DND-41 (cell line): ENCODE measurements at regions not wholly inside any gene's neighbourhood (a gene's known extent, or its start where the extent isn't known, plus 50 kb on each side); places are given as distances from the start of the nearest gene placed in this dataset.
A peak's percentile ranks its signal among the peaks of the same experiment; 100 is the strongest.

Experiments
- ATAC-seq: fragments of 200-7000 bp; cut with Tn5 transposase; 3 replicates; pipeline ENCODE4 v1.9.1; 2021; ENCODE audit warnings: low read depth; ENCODE audit not compliant: insufficient read depth
- DNase-seq: peaks from one replicate; pipeline ENCODE4 v3.0.0-alpha.2; 2020
- H2AFZ ChIP-seq: 2 replicates; pipeline ENCODE4 v1.6.0; 2012; ENCODE audit warnings: low read depth, low read length
- H3K27ac ChIP-seq: 2 replicates; pipeline ENCODE4 v1.5.1; 2012; ENCODE audit warnings: low read length, inconsistent platforms
- H3K27me3 ChIP-seq: fragments of 200-600 bp; sonication (generic); 2 replicates; pipeline ENCODE4 v1.6.0; 2012; ENCODE audit warnings: low read length, mild to moderate bottlenecking, inconsistent platforms; ENCODE audit not compliant: insufficient read depth, poor library complexity
- H3K36me3 ChIP-seq: 2 replicates; pipeline ENCODE4 v1.5.1; 2012; ENCODE audit warnings: low read length, inconsistent platforms; ENCODE audit not compliant: insufficient read depth
- H3K4me1 ChIP-seq: 2 replicates; pipeline ENCODE4 v1.5.1; 2012; ENCODE audit warnings: mild to moderate bottlenecking, low read length; ENCODE audit not compliant: insufficient read depth
- H3K4me2 ChIP-seq: 2 replicates; pipeline ENCODE4 v1.6.0; 2012; ENCODE audit warnings: mild to moderate bottlenecking, moderate library complexity, low read length, inconsistent platforms; ENCODE audit not compliant: insufficient read depth
- H3K4me3 ChIP-seq, 2 experiments: fragments of 200-600 bp in 1 of 2; shearing (Covaris generic) in 1 of 2; 2 replicates each; pipeline ENCODE4 v1.5.1; 2012 to 2016; ENCODE audit warnings: inconsistent platforms in 2 of 2, low read length in 2 of 2, mild to moderate bottlenecking in 2 of 2, low read depth in 1 of 2, moderate library complexity in 1 of 2
- H3K79me2 ChIP-seq: 2 replicates; pipeline ENCODE4 v1.6.0; 2012; ENCODE audit warnings: low read length, inconsistent platforms; ENCODE audit not compliant: insufficient read depth
- H3K9ac ChIP-seq: 2 replicates; pipeline ENCODE4 v1.6.0; 2012; ENCODE audit warnings: low read depth, mild to moderate bottlenecking, inconsistent platforms, low read length, moderate library complexity
- H3K9me3 ChIP-seq: 2 replicates; pipeline ENCODE4 v1.5.1; 2012; ENCODE audit warnings: low read length, moderate library complexity, mild to moderate bottlenecking, inconsistent platforms; ENCODE audit not compliant: insufficient read depth, severe bottlenecking
- H4K20me1 ChIP-seq: 2 replicates; pipeline ENCODE4 v1.6.0; 2012; ENCODE audit warnings: low read length; ENCODE audit not compliant: insufficient read depth
- CTCF ChIP-seq: IDR thresholded peaks from 2 replicates; pipeline ENCODE4 v1.5.1; 2012; ENCODE audit warnings: borderline replicate concordance, low read length, moderate library complexity, mild to moderate bottlenecking; ENCODE audit not compliant: poor library complexity, severe bottlenecking; ENCODE audit errors: extremely low read depth
- EZH2 ChIP-seq: IDR thresholded peaks from 3 replicates; pipeline ENCODE4 v1.6.1; 2012; ENCODE audit warnings: borderline replicate concordance, low read depth, mild to moderate bottlenecking, moderate library complexity, low read length, inconsistent platforms; ENCODE audit not compliant: severe bottlenecking

DNA sequence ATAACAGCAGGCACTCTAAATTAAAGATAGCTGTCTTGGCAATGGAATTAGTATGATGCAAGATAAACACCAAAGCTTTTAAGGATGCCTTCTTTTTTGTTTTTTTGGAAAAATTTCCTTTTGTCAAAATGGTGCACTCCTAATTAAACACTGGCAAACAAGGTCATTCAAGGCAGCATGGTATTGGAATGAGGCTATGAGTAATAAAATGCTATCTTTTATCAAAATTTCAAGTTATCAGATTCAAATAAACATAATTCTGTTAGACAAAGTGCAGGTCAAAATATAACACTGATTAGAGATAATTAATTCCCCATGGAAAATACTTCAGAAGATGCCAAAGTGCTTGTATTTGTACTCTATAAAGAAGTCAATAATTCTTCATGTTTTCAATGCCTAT, 514.1 kb downstream of the TENT5A start:
- ATAC-seq: no peak
- H3K9ac ChIP-seq: no peak overlapping the region
- no peak overlapping the region for H3K27ac ChIP-seq
- no peak overlapping the region for H3K4me2 ChIP-seq
- H3K27me3 ChIP-seq: no peaks in the 10 kb centered on the region
- DNase-seq: no peak
- H3K79me2 ChIP-seq: no peaks in the 10 kb centered on the region
- no peak overlapping the region for H2AFZ ChIP-seq
- no peaks in the 10 kb centered on the region for H4K20me1 ChIP-seq
- H3K36me3 ChIP-seq: 0 out of 2 replicates have a peak, but pooled peaks cover 2% of the 10 kb centered on the region
- peaks cover 29% of the 10 kb centered on the region for H3K4me1 ChIP-seq
- peaks cover 4% of the 10 kb centered on the region for H3K9me3 ChIP-seq
- no peak overlapping the region for H3K4me3 ChIP-seq
- TF ChIP-seq EZH2: no peak
- TF ChIP-seq CTCF: no peak

GRCh38 chr6:81237226-81237625, 515.3 kb downstream of the TENT5A start:
- no peak overlapping the region for H3K4me3 ChIP-seq
- H3K27ac ChIP-seq: no peak overlapping the region
- H4K20me1 ChIP-seq: no peaks in the 10 kb centered on the region
- H3K4me2 ChIP-seq: no peak overlapping the region
- H3K27me3 ChIP-seq: no peaks in the 10 kb centered on the region
- peaks cover 39% of the 10 kb centered on the region for H3K4me1 ChIP-seq
- no peaks in the 10 kb centered on the region for H3K79me2 ChIP-seq
- 0 out of 2 replicates have a peak, but pooled peaks cover 2% of the 10 kb centered on the region for H3K36me3 ChIP-seq
- TF ChIP-seq EZH2 (no peak), CTCF (no peak)
- H2AFZ ChIP-seq: no peak overlapping the region
- no peak overlapping the region for H3K9ac ChIP-seq
- peaks cover 4% of the 10 kb centered on the region for H3K9me3 ChIP-seq
- ATAC-seq (no peak), DNase-seq (no peak)

DNA sequence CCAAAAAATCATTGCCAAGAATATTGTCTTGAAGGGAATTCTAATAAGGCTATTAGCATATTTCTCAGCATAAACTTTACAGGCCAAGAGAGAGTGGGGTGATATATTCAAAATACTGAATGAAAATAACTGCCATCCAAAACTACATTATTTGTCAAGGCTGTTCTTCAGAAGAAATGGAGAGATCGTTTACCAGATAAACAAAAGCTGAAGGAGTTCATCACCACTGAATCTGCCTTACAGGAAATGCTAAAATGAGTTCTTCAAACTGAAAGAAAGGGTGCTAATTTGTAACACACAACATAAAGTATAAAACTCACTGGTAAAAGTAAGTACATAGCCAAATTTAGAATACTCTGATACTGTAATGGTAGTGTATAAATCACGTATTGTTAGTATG, 517.0 kb downstream of the TENT5A start:
- no peaks in the 10 kb centered on the region for H4K20me1 ChIP-seq
- peak overlapping the region; percentile 92 for H3K27ac ChIP-seq
- TF ChIP-seq EZH2: no peak
- no peak for TF ChIP-seq CTCF
- peaks cover 39% of the 10 kb centered on the region for H3K4me1 ChIP-seq
- ATAC-seq (peak; percentile 89), DNase-seq (no peak)
- peak overlapping the region in 1 of 2 experiments; percentile 22; a peak in 1 of 4 replicates for H3K4me3 ChIP-seq
- H3K27me3 ChIP-seq: no peaks in the 10 kb centered on the region
- H3K4me2 ChIP-seq: peak overlapping the region; percentile 40
- H3K9me3 ChIP-seq: peaks cover 4% of the 10 kb centered on the region
- H3K79me2 ChIP-seq: no peaks in the 10 kb centered on the region
- peak overlapping the region; percentile 70 for H2AFZ ChIP-seq
- H3K9ac ChIP-seq: peak overlapping the region; percentile 51; the same call in 1 of the 2 replicates
- 0 out of 2 replicates have a peak, but pooled peaks cover 2% of the 10 kb centered on the region for H3K36me3 ChIP-seq
